GM12878 (cell line): ENCODE measurements at regions not wholly inside any gene's neighbourhood (a gene's known extent, or its start where the extent isn't known, plus 50 kb on each side); places are given as distances from the start of the nearest gene placed in this dataset.
A peak's percentile ranks its signal among the peaks of the same experiment; 100 is the strongest.

Source experiments
- ATAC-seq: fragments of 200-7000 bp; cut with Tn5 transposase; 3 replicates; pipeline ENCODE4 v1.9.1; 2020; ENCODE audit warnings: mild to moderate bottlenecking, moderate library complexity
- BruUV-seq: library from RNA; stranded (reverse); fragments of 400-500 nt; replicated peaks from 2 replicates; lab custom pipeline; 2021; lab: Mats Ljungman, UMichigan
- CTCF ChIA-PET: fragments of 300-600 bp; sonication (Branson Sonifier 250); formaldehyde crosslinking; extraction: SDS; loops from one replicate; lab custom pipeline; 2021; ENCODE audit warnings: inconsistent platforms; lab: Yijun Ruan, JAX
- POLR2A ChIA-PET: fragments of 350-600 bp; formaldehyde crosslinking; extraction: SDS; loops from one replicate; lab custom pipeline; 2021; ENCODE audit warnings: inconsistent platforms; lab: Charles Lee
- RAD21 ChIA-PET: fragments of 300-600 bp; sonication (Branson Sonifier 250); formaldehyde crosslinking; loops from one replicate; lab custom pipeline; 2023; ENCODE audit warnings: antibody characterized with exemption; ENCODE audit not compliant: unreplicated experiment; lab: Charles Lee
- SMC1A ChIA-PET: fragments of 300-600 bp; sonication (Branson Sonifier 250); formaldehyde crosslinking; loops from one replicate; lab custom pipeline; 2023; ENCODE audit not compliant: unreplicated experiment, uncharacterized antibody; lab: Charles Lee
- DNase-seq: peaks from one replicate; pipeline ENCODE4 v3.0.0-alpha.2; 2011; ENCODE audit warnings: low read depth, low spot score
- FAIRE-seq: peaks from 3 replicates; lab custom pipeline; 2011; peaks lifted over from hg19 to GRCh38; lab: Jason Lieb, UNC
- H2AFZ ChIP-seq: 2 replicates; pipeline ENCODE4 v1.6.0; 2011; ENCODE audit warnings: low read depth, low read length, control low read depth; ENCODE audit not compliant: control insufficient read depth
- H3K27ac ChIP-seq: 2 replicates; pipeline ENCODE4 v1.5.1; 2011; ENCODE audit warnings: control low read depth; ENCODE audit not compliant: control insufficient read depth, insufficient read depth
- H3K27me3 ChIP-seq, 2 experiments: replicated peaks in 1 of 2; 2 replicates each; pipeline versions ENCODE4 v1.6.0 to v1.6.1; 2011; ENCODE audit warnings: low read length in 1 of 2; ENCODE audit not compliant: control insufficient read depth in 2 of 2, insufficient read depth in 2 of 2
- H3K36me3 ChIP-seq, 2 experiments: 2 replicates each; pipeline ENCODE4 v1.5.1; 2011; ENCODE audit warnings: low read length in 1 of 2; ENCODE audit not compliant: control insufficient read depth in 2 of 2, insufficient read depth in 2 of 2
- H3K4me1 ChIP-seq: 2 replicates; pipeline ENCODE4 v1.6.1; 2011; ENCODE audit warnings: mild to moderate bottlenecking, low read length, moderate library complexity, mixed read lengths; ENCODE audit not compliant: control insufficient read depth, insufficient read depth
- H3K4me2 ChIP-seq: 2 replicates; pipeline ENCODE4 v1.6.0; 2011; ENCODE audit warnings: control low read depth; ENCODE audit not compliant: control insufficient read depth, insufficient read depth
- H3K4me3 ChIP-seq: fragments of 200-600 bp; sonication (generic); 2 replicates; pipeline ENCODE4 v1.5.1; 2016
- H3K79me2 ChIP-seq: 2 replicates; pipeline ENCODE4 v1.6.0; 2011; ENCODE audit warnings: low read length; ENCODE audit not compliant: control insufficient read depth, insufficient read depth
- H3K9ac ChIP-seq: 2 replicates; pipeline ENCODE4 v1.8.0; 2011; ENCODE audit warnings: low read length, control low read depth, mixed read lengths; ENCODE audit not compliant: control insufficient read depth, insufficient read depth
- H3K9me3 ChIP-seq: replicated peaks from 3 replicates; pipeline ENCODE4 v1.5.1; 2011; ENCODE audit warnings: mild to moderate bottlenecking, low read length; ENCODE audit not compliant: control insufficient read depth, insufficient read depth
- H4K20me1 ChIP-seq: 2 replicates; pipeline ENCODE4 v1.6.0; 2011; ENCODE audit not compliant: control insufficient read depth, insufficient read depth
- MYC ChIP-seq: IDR thresholded peaks from 2 replicates; pipeline ENCODE4 v1.6.1; 2011; ENCODE audit warnings: mild to moderate bottlenecking, low read length, moderate library complexity, inconsistent platforms; ENCODE audit not compliant: insufficient read depth, insufficient replicate concordance, insufficient read length, severe bottlenecking
- NFYA ChIP-seq: IDR thresholded peaks from 2 replicates; pipeline ENCODE4 v1.6.1; 2011; ENCODE audit warnings: low read depth, mild to moderate bottlenecking, low read length, improper control_type of control experiment, borderline replicate concordance
- PAX8 ChIP-seq: fragments of 450-650 bp; IDR thresholded peaks from 2 replicates; pipeline ENCODE4 v1.6.1; 2017; ENCODE audit warnings: mild to moderate bottlenecking, moderate library complexity
- PBX3 ChIP-seq: IDR thresholded peaks from 2 replicates; pipeline ENCODE4 v1.6.1; 2011; ENCODE audit warnings: mild to moderate bottlenecking, low read depth, low read length, moderate library complexity; ENCODE audit not compliant: insufficient replicate concordance
- SIX5 ChIP-seq: IDR thresholded peaks from 2 replicates; pipeline ENCODE4 v1.6.1; 2011; ENCODE audit warnings: mild to moderate bottlenecking, low read depth, low read length, moderate library complexity; ENCODE audit not compliant: severe bottlenecking
- SMAD5 ChIP-seq: IDR thresholded peaks from 2 replicates; pipeline ENCODE4 v1.6.1; 2016; ENCODE audit warnings: antibody characterized with exemption, low read depth
- SPI1 ChIP-seq: IDR thresholded peaks from 2 replicates; pipeline ENCODE4 v1.6.1; 2011; ENCODE audit warnings: low read depth, mild to moderate bottlenecking, low read length, moderate library complexity, borderline replicate concordance; ENCODE audit not compliant: insufficient read depth
- YY1 ChIP-seq: IDR thresholded peaks from 2 replicates; pipeline ENCODE4 v1.6.1; 2011; ENCODE audit warnings: low read depth, mild to moderate bottlenecking, low read length
- ZNF217 ChIP-seq: fragments of 450-650 bp; IDR thresholded peaks from 2 replicates; pipeline ENCODE4 v1.6.1; 2017; ENCODE audit warnings: antibody characterized with exemption, mild to moderate bottlenecking
- WGBS: methylation state at CpG from one replicate; pipeline ENCODE4 v1.1.6; 2016; ENCODE audit warnings: low lambda C conversion rate; ENCODE audit not compliant: insufficient replicate concordance, insufficient coverage; ENCODE audit errors: missing lambda C conversion rate; 5-methylcytosine and 5-hydroxymethylcytosine counted together
- in situ Hi-C: fragments of 300-500 bp; cut with MboI; formaldehyde crosslinking; loops from 9 replicates; pipeline ENCODE4 v1.14.3; 2018; ENCODE audit warnings: mixed read lengths
- intact Hi-C: fragments of 100-400 bp; cut with micrococcal nuclease; formaldehyde crosslinking; loops from one replicate; pipeline ENCODE4 v1.14.2; 2022; ENCODE audit not compliant: unreplicated experiment

- Histone ChIP-seq H3K27ac (no peak overlapping the region), H3K9me3 (no peaks in the 10 kb centered on the region; the same call in 2 of the 3 replicates), H4K20me1 (no peaks in the 10 kb centered on the region), H3K79me2 (no peaks in the 10 kb centered on the region), H3K4me2 (no peak overlapping the region), H2AFZ (no peak overlapping the region), H3K27me3 (no peaks in the 10 kb centered on the region), H3K9ac (no peak overlapping the region), H3K4me3 (no peak overlapping the region), H3K4me1 (no peaks in the 10 kb centered on the region), H3K36me3 (no peaks in the 10 kb centered on the region)
- no TSS peak for BruUV-seq
- ATAC-seq, result no peak
- in situ Hi-C loops (no loop called here), intact Hi-C loops (no loop called here)
- DNase-seq, result no peak
- ChIA-PET SMC1A (interaction anchor here (0.9 kb wide), 1 partner anchor 191 kb away, joined by 3 read pairs; no protein-coding TSS in a partner anchor), RAD21 (no interaction called here), POLR2A (no interaction called here), CTCF (interaction anchor here (1.2 kb wide), 1 partner anchor 31 kb away, joined by 3 read pairs; no protein-coding TSS in a partner anchor)
- no peak for TF ChIP-seq SMAD5
- TF ChIP-seq MYC, result no peak
- TF ChIP-seq ZNF217, result no peak
- no peak for TF ChIP-seq YY1
- no peak for TF ChIP-seq NFYA
- TF ChIP-seq SIX5, result no peak
- TF ChIP-seq SPI1, result peak; percentile 35; the same call in 1 of the 2 replicates
- TF ChIP-seq PBX3, result no peak
- no peak for TF ChIP-seq PAX8
- 100% methylated on average over 1 of the region's 1 CpG for WGBS
- no peak for FAIRE-seq
These were observed 91.0 kb upstream of the MB21D2 start for GRCh38 chr3:193008654-193009053.
